Common myeloid progenitor, CD34-positive (primary cell): ENCODE measurements at regions not wholly inside any gene's neighbourhood (a gene's known extent, or its start where the extent isn't known, plus 50 kb on each side); places are given as distances from the start of the nearest gene placed in this dataset.

Experiments used
- CTCF ChIA-PET: fragments of 350-600 bp; sonication (Branson Sonifier 250); formaldehyde crosslinking; loops from one replicate; lab custom pipeline; 2021; ENCODE audit warnings: antibody characterized with exemption; lab: Charles Lee
- POLR2A ChIA-PET: fragments of 350-600 bp; sonication (Branson Sonifier 250); formaldehyde crosslinking; loops from one replicate; lab custom pipeline; 2021; ENCODE audit warnings: antibody characterized with exemption; lab: Charles Lee
- DNase-seq, 3 donors: peaks; one replicate each; pipeline versions ENCODE4 v3.0.0 to v3.0.0-alpha.2; 2013
- H3K27ac ChIP-seq, 2 experiments: 1 replicate in 1 of 2; 2 replicates in 1 of 2; pipeline ENCODE4 v1.7.0; 2013; ENCODE audit warnings: inconsistent platforms in 2 of 2, low read length in 2 of 2, mild to moderate bottlenecking in 2 of 2, low read depth in 1 of 2, moderate library complexity in 1 of 2; ENCODE audit not compliant: severe bottlenecking in 2 of 2, insufficient read depth in 1 of 2, poor library complexity in 1 of 2
- H3K27me3 ChIP-seq, 5 experiments: replicated peaks in 2 of 5; 1 replicate in 3 of 5; 2 replicates in 2 of 5; pipeline versions ENCODE4 v1.6.1 to v1.7.0; 2013; ENCODE audit warnings: low read length in 4 of 5, mild to moderate bottlenecking in 2 of 5, moderate library complexity in 2 of 5, inconsistent platforms in 1 of 5; ENCODE audit not compliant: insufficient read depth in 5 of 5, control insufficient read depth in 4 of 5
- H3K36me3 ChIP-seq, 4 experiments: 1 replicate in 2 of 4; 2 replicates in 2 of 4; pipeline versions ENCODE4 v1.6.1 to v1.7.0; 2013; ENCODE audit warnings: low read length in 3 of 4, control low read depth in 1 of 4, mild to moderate bottlenecking in 1 of 4; ENCODE audit not compliant: control insufficient read depth in 4 of 4, insufficient read depth in 4 of 4
- H3K4me1 ChIP-seq, 4 experiments: 1 replicate in 3 of 4; 2 replicates in 1 of 4; pipeline versions ENCODE4 v1.6.1 to v1.7.1; 2013; ENCODE audit warnings: low read length in 3 of 4, mild to moderate bottlenecking in 3 of 4, control low read depth in 1 of 4, inconsistent platforms in 1 of 4, moderate library complexity in 1 of 4; ENCODE audit not compliant: control insufficient read depth in 4 of 4, insufficient read depth in 4 of 4; ENCODE audit errors: control extremely low read depth in 1 of 4
- H3K4me3 ChIP-seq, 7 experiments: 1 replicate in 4 of 7; 2 replicates in 3 of 7; pipeline versions ENCODE4 v1.5.1 to v1.7.0; 2013; ENCODE audit warnings: mild to moderate bottlenecking in 7 of 7, low read length in 6 of 7, moderate library complexity in 6 of 7, inconsistent platforms in 2 of 7, low read depth in 2 of 7, control low read depth in 1 of 7; ENCODE audit not compliant: insufficient read depth in 4 of 7, control insufficient read depth in 1 of 7; ENCODE audit errors: extremely low read depth in 1 of 7
- H3K9me3 ChIP-seq, 5 experiments: 1 replicate in 4 of 5; 2 replicates in 1 of 5; pipeline versions ENCODE4 v1.6.1 to v1.7.1; 2013; ENCODE audit warnings: low read length in 4 of 5, mild to moderate bottlenecking in 2 of 5, inconsistent platforms in 1 of 5, low read depth in 1 of 5, moderate library complexity in 1 of 5; ENCODE audit not compliant: control insufficient read depth in 4 of 5, insufficient read depth in 2 of 5; ENCODE audit errors: control extremely low read depth in 1 of 5
- WGBS: methylation state at CpG from one replicate; pipeline ENCODE4 v1.1.5; 2013; ENCODE audit not compliant: insufficient coverage; 5-methylcytosine and 5-hydroxymethylcytosine counted together

- Histone ChIP-seq H3K4me1 (no peaks in the 10 kb centered on the region), H3K9me3 (no peaks in the 10 kb centered on the region), H3K4me3 (no peak overlapping the region), H3K27me3 (no peaks in the 10 kb centered on the region), H3K27ac (no peak overlapping the region), H3K36me3 (no peaks in the 10 kb centered on the region)
- no peak for DNase-seq
- WGBS, result no CpG with 5 or more reads among the region's 1 CpG
- CTCF ChIA-PET, result no interaction called here
- POLR2A ChIA-PET, result no interaction called here
These were observed 379.6 kb downstream of the SLITRK6 start for GRCh38 chr13:85419611-85420010.

GRCh38 chr13:85417807-85418206 lies 381.4 kb downstream of the SLITRK6 start:
- no peaks in the 10 kb centered on the region for H3K9me3 ChIP-seq
- H3K36me3 ChIP-seq, result no peaks in the 10 kb centered on the region
- 100% methylated on average over 4 of the region's 8 CpGs for WGBS
- no peaks in the 10 kb centered on the region for H3K4me1 ChIP-seq
- POLR2A ChIA-PET, result no interaction called here
- DNase-seq, result no peak
- H3K4me3 ChIP-seq, result no peak overlapping the region
- CTCF ChIA-PET, result no interaction called here
- H3K27me3 ChIP-seq, result no peaks in the 10 kb centered on the region
- H3K27ac ChIP-seq, result no peak overlapping the region

- Histone ChIP-seq H3K27ac (no peak overlapping the region), H3K4me1 (no peaks in the 10 kb centered on the region), H3K27me3 (no peaks in the 10 kb centered on the region), H3K4me3 (no peak overlapping the region), H3K36me3 (no peaks in the 10 kb centered on the region), H3K9me3 (no peaks in the 10 kb centered on the region)
- no peak for DNase-seq
- 100% methylated on average over 1 of the region's 2 CpGs for WGBS
- ChIA-PET CTCF (no interaction called here), POLR2A (no interaction called here)
These were observed 385.6 kb downstream of the SLITRK6 start for GRCh38 chr13:85413664-85414063.

GRCh38 chr13:85412448-85412847 lies 386.8 kb downstream of the SLITRK6 start:
- no peaks in the 10 kb centered on the region for H3K36me3 ChIP-seq
- no peaks in the 10 kb centered on the region for H3K27me3 ChIP-seq
- ChIA-PET POLR2A (no interaction called here), CTCF (interaction anchor here (1.0 kb wide), 1 partner anchor 55 kb away, joined by 3 read pairs; no protein-coding TSS in a partner anchor)
- H3K4me1 ChIP-seq, result no peaks in the 10 kb centered on the region
- no peak overlapping the region for H3K27ac ChIP-seq
- H3K4me3 ChIP-seq, result no peak overlapping the region
- no CpG with 5 or more reads among the region's 1 CpG for WGBS
- DNase-seq, result no peak
- no peaks in the 10 kb centered on the region for H3K9me3 ChIP-seq

- DNase-seq, result no peak
- H3K4me1 ChIP-seq, result no peaks in the 10 kb centered on the region
- H3K36me3 ChIP-seq, result no peaks in the 10 kb centered on the region
- no peak overlapping the region for H3K27ac ChIP-seq
- H3K4me3 ChIP-seq, result no peak overlapping the region
- ChIA-PET POLR2A (no interaction called here), CTCF (interaction anchor here (1.0 kb wide), 1 partner anchor 56 kb away, joined by 3 read pairs; no protein-coding TSS in a partner anchor)
- 88% methylated on average over 1 of the region's 2 CpGs for WGBS
- no peaks in the 10 kb centered on the region for H3K9me3 ChIP-seq
- H3K27me3 ChIP-seq, result no peaks in the 10 kb centered on the region
These were observed 387.6 kb downstream of the SLITRK6 start for GRCh38 chr13:85411591-85411990.

GRCh38 chr13:85408415-85408814 lies 390.8 kb downstream of the SLITRK6 start:
- H3K27me3 ChIP-seq, result no peaks in the 10 kb centered on the region
- no peak overlapping the region for H3K27ac ChIP-seq
- H3K4me3 ChIP-seq, result no peak overlapping the region
- WGBS, result 100% methylated on average over 1 of the region's 3 CpGs
- H3K9me3 ChIP-seq, result no peaks in the 10 kb centered on the region
- ChIA-PET CTCF (interaction anchor here (1.4 kb wide), 1 partner anchor 11 kb away, joined by 3 read pairs; no protein-coding TSS in a partner anchor), POLR2A (no interaction called here)
- no peaks in the 10 kb centered on the region for H3K36me3 ChIP-seq
- no peaks in the 10 kb centered on the region for H3K4me1 ChIP-seq
- DNase-seq, result no peak

- Histone ChIP-seq H3K4me3 (no peak overlapping the region), H3K27ac (no peak overlapping the region), H3K9me3 (no peaks in the 10 kb centered on the region), H3K4me1 (no peaks in the 10 kb centered on the region), H3K36me3 (no peaks in the 10 kb centered on the region), H3K27me3 (no peaks in the 10 kb centered on the region)
- no peak for DNase-seq
- CTCF ChIA-PET, result no interaction called here
- POLR2A ChIA-PET, result no interaction called here
- 97% methylated on average over 4 of the region's 5 CpGs for WGBS
These were observed 392.8 kb downstream of the SLITRK6 start for GRCh38 chr13:85406269-85406975.
